GM10248 (cell line): ENCODE measurements at regions not wholly inside any gene's neighbourhood (a gene's known extent, or its start where the extent isn't known, plus 50 kb on each side); places are given as distances from the start of the nearest gene placed in this dataset.

Experiments
- CTCF ChIA-PET: fragments of 300-600 bp; sonication (Branson Sonifier 250); formaldehyde crosslinking; extraction: SDS; loops from one replicate; lab custom pipeline; 2021; ENCODE audit warnings: antibody characterized with exemption; lab: Yijun Ruan, JAX
- POLR2A ChIA-PET: fragments of 350-650 bp; sonication (Branson Sonifier 250); formaldehyde crosslinking; extraction: SDS; loops from one replicate; lab custom pipeline; 2020; ENCODE audit warnings: antibody characterized with exemption; lab: Yijun Ruan, JAX
- DNase-seq: peaks from one replicate; pipeline ENCODE4 v3.0.0; 2012; ENCODE audit errors: extremely low spot score
- TF ChIP-seq, protein P1 (sequence below): IDR thresholded peaks from 2 replicates; pipeline ENCODE4 v1.5.1; 2012; ENCODE audit warnings: mild to moderate bottlenecking, low read depth; ENCODE audit errors: extremely low read depth, missing control alignments, control extremely low read depth

- DNase-seq: no peak
- TF ChIP-seq, protein P1, sequence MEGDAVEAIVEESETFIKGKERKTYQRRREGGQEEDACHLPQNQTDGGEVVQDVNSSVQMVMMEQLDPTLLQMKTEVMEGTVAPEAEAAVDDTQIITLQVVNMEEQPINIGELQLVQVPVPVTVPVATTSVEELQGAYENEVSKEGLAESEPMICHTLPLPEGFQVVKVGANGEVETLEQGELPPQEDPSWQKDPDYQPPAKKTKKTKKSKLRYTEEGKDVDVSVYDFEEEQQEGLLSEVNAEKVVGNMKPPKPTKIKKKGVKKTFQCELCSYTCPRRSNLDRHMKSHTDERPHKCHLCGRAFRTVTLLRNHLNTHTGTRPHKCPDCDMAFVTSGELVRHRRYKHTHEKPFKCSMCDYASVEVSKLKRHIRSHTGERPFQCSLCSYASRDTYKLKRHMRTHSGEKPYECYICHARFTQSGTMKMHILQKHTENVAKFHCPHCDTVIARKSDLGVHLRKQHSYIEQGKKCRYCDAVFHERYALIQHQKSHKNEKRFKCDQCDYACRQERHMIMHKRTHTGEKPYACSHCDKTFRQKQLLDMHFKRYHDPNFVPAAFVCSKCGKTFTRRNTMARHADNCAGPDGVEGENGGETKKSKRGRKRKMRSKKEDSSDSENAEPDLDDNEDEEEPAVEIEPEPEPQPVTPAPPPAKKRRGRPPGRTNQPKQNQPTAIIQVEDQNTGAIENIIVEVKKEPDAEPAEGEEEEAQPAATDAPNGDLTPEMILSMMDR: no peak
- POLR2A ChIA-PET: no interaction called here
- CTCF ChIA-PET: interaction anchor here (1.6 kb wide), 1 partner anchor 122 kb away, joined by 4 read pairs; no protein-coding TSS in a partner anchor
These were observed 429.2 kb upstream of the NR2F2 start for GRCh38 chr15:95901271-95901670.

DNA sequence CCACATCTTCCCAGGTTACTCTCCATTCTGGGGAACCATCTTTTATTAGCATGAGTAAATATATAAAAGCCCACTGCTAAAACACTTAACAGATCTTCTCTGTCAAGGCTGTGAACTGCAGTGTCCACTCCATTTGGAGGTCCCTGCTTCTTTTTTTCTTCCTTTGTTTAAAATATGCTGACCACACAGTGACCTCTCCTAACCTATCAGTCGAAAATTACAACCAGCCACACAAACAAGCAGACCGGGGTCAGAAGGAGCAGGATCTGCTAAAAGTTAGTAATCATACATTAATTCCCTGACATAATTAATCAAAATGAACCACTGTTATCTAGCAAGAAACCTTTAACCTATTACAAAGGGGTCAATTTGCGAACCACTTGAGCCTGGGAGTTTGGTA lies 427.9 kb upstream of the NR2F2 start:
- CTCF ChIA-PET: interaction anchor here (1.8 kb wide), 1 partner anchor 22 kb away, joined by 4 read pairs; no protein-coding TSS in a partner anchor
- POLR2A ChIA-PET: no interaction called here
- DNase-seq: no peak
- TF ChIP-seq, protein P1: no peak

GRCh38 chr15:95903352-95903751 lies 427.1 kb upstream of the NR2F2 start:
- ChIA-PET CTCF (interaction anchor here (1.8 kb wide), 1 partner anchor 23 kb away, joined by 4 read pairs; no protein-coding TSS in a partner anchor), POLR2A (no interaction called here)
- no peak for DNase-seq
- TF ChIP-seq, protein P1: no peak

DNA sequence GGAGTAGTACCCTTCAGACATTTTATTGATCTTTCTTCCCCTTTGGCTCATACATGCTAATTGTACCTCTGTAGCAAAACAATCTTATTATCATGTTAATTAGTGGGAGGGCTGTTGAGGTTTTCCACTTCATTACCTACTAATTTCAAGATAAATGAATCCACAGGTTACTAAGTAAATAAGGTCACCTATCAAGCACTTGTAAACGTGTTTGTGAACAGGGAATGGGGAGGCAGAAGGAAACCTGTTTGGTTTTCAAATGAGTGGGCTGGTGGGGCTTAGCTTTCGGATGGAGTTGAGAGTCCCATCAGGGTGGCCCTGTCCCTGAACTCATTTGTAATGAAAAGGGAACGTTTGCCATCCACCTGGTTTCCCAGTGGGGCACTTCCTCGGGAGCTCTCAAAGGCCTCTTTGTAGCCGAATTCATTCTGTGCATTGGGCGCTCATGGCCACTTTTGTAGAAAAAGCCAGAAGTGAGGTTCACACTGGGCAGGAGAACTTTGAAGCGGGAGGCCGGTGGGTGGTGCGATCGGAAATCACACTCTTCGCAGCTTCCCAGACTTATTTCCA lies 419.8 kb upstream of the NR2F2 start:
- TF ChIP-seq, protein P1: no peak
- DNase-seq: no peak
- CTCF ChIA-PET: interaction anchor here (1.1 kb wide), 1 partner anchor 11 kb away, joined by 4 read pairs; no protein-coding TSS in a partner anchor
- POLR2A ChIA-PET: no interaction called here

DNA sequence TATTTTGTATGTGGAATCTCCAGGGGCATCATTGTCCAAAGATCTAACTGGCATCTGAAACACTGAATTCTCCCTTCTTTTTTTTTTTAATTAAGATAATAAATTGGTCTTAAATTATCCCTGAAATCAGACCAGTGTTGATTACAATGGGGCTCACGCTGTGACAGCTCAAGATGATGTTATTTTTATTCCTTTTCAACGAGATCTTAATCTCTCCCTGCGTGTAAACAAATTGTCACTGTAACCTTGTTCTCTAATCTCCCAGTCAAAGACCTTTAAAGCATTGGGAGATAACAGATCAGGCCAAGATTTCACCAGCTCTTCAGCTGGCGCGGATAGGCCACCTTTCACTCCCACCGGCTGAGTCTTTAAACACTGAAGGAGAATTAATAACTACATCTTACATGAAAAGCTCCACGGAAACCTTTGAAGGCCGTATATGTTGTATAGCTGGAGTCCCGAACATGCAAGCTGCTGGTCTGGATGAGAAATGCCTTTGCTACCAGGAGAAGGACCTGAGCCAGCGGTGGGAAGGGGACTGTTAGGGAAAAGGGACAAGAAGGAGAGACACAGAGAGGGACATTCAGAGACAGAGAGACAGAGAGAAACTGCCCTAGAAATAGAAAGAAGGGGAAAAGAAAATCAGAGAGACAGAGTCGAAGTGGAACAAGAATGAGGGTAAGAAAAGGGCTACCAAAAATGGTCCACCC lies 418.8 kb upstream of the NR2F2 start:
- no peak for DNase-seq
- ChIA-PET CTCF (interaction anchor here (1.0 to 1.4 kb wide), 3 partner anchors 10 to 22 kb away, joined by 3 to 4 read pairs (median 4); no protein-coding TSS in a partner anchor), POLR2A (no interaction called here)
- TF ChIP-seq, protein P1: no peak

GRCh38 chr15:95912280-95912625 lies 418.2 kb upstream of the NR2F2 start:
- ChIA-PET CTCF (interaction anchor here (1.0 to 1.4 kb wide), 2 partner anchors 10 to 22 kb away, joined by 3 to 4 read pairs; no protein-coding TSS in a partner anchor), POLR2A (no interaction called here)
- TF ChIP-seq, protein P1: no peak
- no peak for DNase-seq
